H1 (cell line): ENCODE measurements at regions not wholly inside any gene's neighbourhood (a gene's known extent, or its start where the extent isn't known, plus 50 kb on each side); places are given as distances from the start of the nearest gene placed in this dataset.

Source experiments
- CTCF ChIA-PET: fragments of 300-600 bp; sonication (Branson Sonifier 250); formaldehyde crosslinking; loops from one replicate; lab custom pipeline; 2021; ENCODE audit not compliant: partially characterized antibody; lab: Charles Lee
- POLR2A ChIA-PET: fragments of 300-600 bp; sonication (Branson Sonifier 250); formaldehyde crosslinking; loops from one replicate; lab custom pipeline; 2021; ENCODE audit warnings: inconsistent platforms; ENCODE audit not compliant: partially characterized antibody; lab: Charles Lee
- DNase-seq, 2 experiments: peaks; one replicate each; pipeline versions ENCODE4 v3.0.0 to v3.0.0-alpha.2; 2010 to 2022; ENCODE audit warnings: low spot score in 2 of 2, low read depth in 1 of 2, mixed read lengths in 1 of 2
- FAIRE-seq: peaks from 2 replicates; lab custom pipeline; 2011; peaks lifted over from hg19 to GRCh38; lab: Jason Lieb, UNC
- H2AFZ ChIP-seq: 2 replicates; pipeline ENCODE4 v1.8.1; 2012; ENCODE audit warnings: low read length, inconsistent platforms
- H2AK5ac ChIP-seq: 2 replicates; pipeline ENCODE4 v1.6.1; 2013; ENCODE audit warnings: low read depth, low read length
- H2BK120ac ChIP-seq: replicated peaks from 2 replicates; pipeline ENCODE3; 2013; ENCODE audit warnings: low read depth, low read length, inconsistent platforms
- H2BK12ac ChIP-seq: 2 replicates; pipeline ENCODE4 v1.6.1; 2013; ENCODE audit warnings: low read depth, low read length
- H2BK15ac ChIP-seq: 2 replicates; pipeline ENCODE4 v1.6.1; 2013; ENCODE audit warnings: low read length
- H2BK20ac ChIP-seq: 2 replicates; pipeline ENCODE4 v1.6.1; 2013; ENCODE audit warnings: low read length
- H2BK5ac ChIP-seq: 2 replicates; pipeline ENCODE4 v1.6.1; 2013; ENCODE audit warnings: low read depth, low read length
- H3K14ac ChIP-seq: 2 replicates; pipeline ENCODE4 v1.6.1; 2013; ENCODE audit warnings: inconsistent platforms; ENCODE audit not compliant: insufficient read length
- H3K18ac ChIP-seq: 2 replicates; pipeline ENCODE4 v1.6.1; 2013; ENCODE audit warnings: low read length; ENCODE audit errors: extremely low read depth
- H3K23ac ChIP-seq: 2 replicates; pipeline ENCODE4 v1.6.1; 2013; ENCODE audit warnings: inconsistent platforms; ENCODE audit not compliant: insufficient read length
- H3K23me2 ChIP-seq: 2 replicates; pipeline ENCODE4 v1.6.1; 2013; ENCODE audit warnings: low read depth, low read length
- H3K27ac ChIP-seq: 2 replicates; pipeline ENCODE4 v1.6.1; 2011; ENCODE audit warnings: low read depth, low read length, inconsistent platforms
- H3K27me3 ChIP-seq, 4 experiments: replicated peaks in 1 of 4; 1 replicate in 1 of 4; 2 replicates in 3 of 4; pipeline versions ENCODE4 v1.6.1 to v1.8.1; 2011 to 2013; ENCODE audit warnings: low read length in 3 of 4, mild to moderate bottlenecking in 3 of 4, inconsistent platforms in 2 of 4, mixed read lengths in 2 of 4, moderate library complexity in 1 of 4; ENCODE audit not compliant: control insufficient read depth in 3 of 4, insufficient read depth in 3 of 4; ENCODE audit errors: extremely low read depth in 1 of 4
- H3K36me3 ChIP-seq, 4 experiments: 2 replicates each; pipeline versions ENCODE4 v1.6.1 to v1.8.1; 2011 to 2013; ENCODE audit warnings: mild to moderate bottlenecking in 4 of 4, low read length in 3 of 4, moderate library complexity in 2 of 4, control low read depth in 1 of 4, inconsistent platforms in 1 of 4; ENCODE audit not compliant: insufficient read depth in 4 of 4, control insufficient read depth in 2 of 4
- H3K4ac ChIP-seq: replicated peaks from 2 replicates; pipeline ENCODE3; 2013; ENCODE audit warnings: low read length, low read depth, mixed read lengths, inconsistent platforms; ENCODE audit not compliant: insufficient read length
- H3K4me1 ChIP-seq, 4 experiments: replicated peaks in 1 of 4; 1 replicate in 1 of 4; 2 replicates in 3 of 4; pipeline versions ENCODE4 v1.6.1 to v1.8.1; 2011 to 2013; ENCODE audit warnings: low read length in 3 of 4, inconsistent platforms in 2 of 4, mixed read lengths in 1 of 4; ENCODE audit not compliant: insufficient read depth in 4 of 4, control insufficient read depth in 3 of 4
- H3K4me2 ChIP-seq, 2 experiments: 2 replicates each; pipeline versions ENCODE4 v1.6.1 to v1.8.1; 2011 to 2013; ENCODE audit warnings: low read depth in 2 of 2, low read length in 2 of 2, control low read depth in 1 of 2, inconsistent platforms in 1 of 2, mild to moderate bottlenecking in 1 of 2; ENCODE audit not compliant: insufficient read depth in 1 of 2
- H3K4me3 ChIP-seq, 4 experiments: fragments of 200-600, 300-600 bp in 1 of 4; sonication (generic), shearing (Covaris generic), sonication (Bioruptor Twin) in 1 of 4; 2 replicates each; pipeline versions ENCODE4 v1.5.1 to v1.8.1; 2011 to 2016; ENCODE audit warnings: low read length in 4 of 4, low read depth in 3 of 4, control low read depth in 2 of 4, inconsistent platforms in 2 of 4, mild to moderate bottlenecking in 2 of 4, mixed read lengths in 1 of 4, moderate library complexity in 1 of 4; ENCODE audit not compliant: insufficient read depth in 2 of 4; ENCODE audit errors: extremely low read depth in 1 of 4
- H3K56ac ChIP-seq: replicated peaks from 2 replicates; pipeline ENCODE3; 2013; ENCODE audit warnings: low read depth, mild to moderate bottlenecking, mixed read lengths, low read length, inconsistent platforms; ENCODE audit not compliant: insufficient read length
- H3K79me1 ChIP-seq: 2 replicates; pipeline ENCODE4 v1.6.1; 2013; ENCODE audit warnings: low read depth, low read length, control low read depth
- H3K79me2 ChIP-seq, 2 experiments: 2 replicates each; pipeline versions ENCODE4 v1.6.1 to v1.8.1; 2012 to 2013; ENCODE audit warnings: low read length in 2 of 2, mild to moderate bottlenecking in 2 of 2, inconsistent platforms in 1 of 2; ENCODE audit not compliant: insufficient read depth in 2 of 2, control insufficient read depth in 1 of 2
- H3K9ac ChIP-seq, 4 experiments: replicated peaks in 1 of 4; 1 replicate in 1 of 4; 2 replicates in 3 of 4; pipeline versions ENCODE4 v1.6.1 to v1.8.1; 2011 to 2013; ENCODE audit warnings: low read depth in 3 of 4, low read length in 3 of 4, control low read depth in 2 of 4, mild to moderate bottlenecking in 2 of 4, moderate library complexity in 2 of 4, inconsistent platforms in 1 of 4; ENCODE audit errors: extremely low read depth in 1 of 4
- H3K9me3 ChIP-seq, 2 experiments: 2 replicates each; pipeline versions ENCODE4 v1.6.1 to v1.8.1; 2012 to 2013; ENCODE audit warnings: mild to moderate bottlenecking in 2 of 2, moderate library complexity in 2 of 2, control low read depth in 1 of 2, inconsistent platforms in 1 of 2, low read depth in 1 of 2, low read length in 1 of 2, mixed read lengths in 1 of 2; ENCODE audit not compliant: insufficient read depth in 2 of 2
- H4K20me1 ChIP-seq, 2 experiments: replicated peaks in 1 of 2; 2 replicates each; pipeline versions ENCODE3 to v1.8.1; 2011 to 2013; ENCODE audit warnings: inconsistent platforms in 2 of 2, low read length in 2 of 2, mild to moderate bottlenecking in 1 of 2; ENCODE audit not compliant: insufficient read depth in 2 of 2, control insufficient read depth in 1 of 2
- H4K5ac ChIP-seq: 2 replicates; pipeline ENCODE4 v1.6.1; 2013; ENCODE audit warnings: low read length, low read depth, mixed read lengths, inconsistent platforms; ENCODE audit not compliant: insufficient read length
- H4K8ac ChIP-seq: 2 replicates; pipeline ENCODE4 v1.8.0; 2013; ENCODE audit warnings: mild to moderate bottlenecking, moderate library complexity, low read length, inconsistent platforms; ENCODE audit not compliant: insufficient read depth; ENCODE audit errors: extremely low read depth
- H4K91ac ChIP-seq: replicated peaks from 2 replicates; pipeline ENCODE3; 2013; ENCODE audit warnings: low read length, mixed read lengths, inconsistent platforms; ENCODE audit not compliant: insufficient read length
- CHD2 ChIP-seq: IDR thresholded peaks from 2 replicates; pipeline ENCODE4 v1.6.1; 2012; ENCODE audit warnings: low read length, improper control_type of control experiment
- GTF2F1 ChIP-seq: IDR thresholded peaks from 2 replicates; pipeline ENCODE4 v1.6.1; 2012; ENCODE audit warnings: low read depth, low read length, improper control_type of control experiment, borderline replicate concordance
- KDM1A ChIP-seq: fragments of 200-600, 300-600 bp; sonication (generic); IDR thresholded peaks from 2 replicates; pipeline ENCODE4 v1.7.1; 2016; ENCODE audit warnings: mild to moderate bottlenecking, low read length, borderline replicate concordance
- RAD21 ChIP-seq, 2 experiments: IDR thresholded peaks in 1 of 2; conservative IDR thresholded peaks in 1 of 2; 2 replicates each; pipeline ENCODE4 v1.6.1; 2011; ENCODE audit warnings: low read depth in 2 of 2, low read length in 2 of 2, improper control_type of control experiment in 1 of 2, inconsistent platforms in 1 of 2, mild to moderate bottlenecking in 1 of 2, moderate library complexity in 1 of 2
- RFX5 ChIP-seq: IDR thresholded peaks from 2 replicates; pipeline ENCODE4 v1.6.1; 2011; ENCODE audit warnings: low read depth, low read length, improper control_type of control experiment, borderline replicate concordance
- RXRA ChIP-seq: IDR thresholded peaks from 2 replicates; pipeline ENCODE4 v1.6.1; 2011; ENCODE audit warnings: low read depth, mild to moderate bottlenecking, low read length, moderate library complexity; ENCODE audit not compliant: insufficient read depth
- SIX5 ChIP-seq: IDR thresholded peaks from 2 replicates; pipeline ENCODE4 v1.6.1; 2011; ENCODE audit warnings: mild to moderate bottlenecking, low read depth, low read length
- WGBS, 2 experiments: shearing (Covaris generic) in 1 of 2; methylation state at CpG; one replicate each; pipeline versions ENCODE4 v1.1.6 to v1.1.7; 2013 to 2015; ENCODE audit warnings: low lambda C conversion rate in 2 of 2, mixed read lengths in 2 of 2, inconsistent platforms in 1 of 2, low coverage in 1 of 2, missing lambda C conversion rate in 1 of 2; ENCODE audit not compliant: insufficient replicate concordance in 2 of 2, insufficient coverage in 1 of 2, insufficient read length in 1 of 2; ENCODE audit errors: extremely low coverage in 1 of 2, missing lambda C conversion rate in 1 of 2; 5-methylcytosine and 5-hydroxymethylcytosine counted together

DNA sequence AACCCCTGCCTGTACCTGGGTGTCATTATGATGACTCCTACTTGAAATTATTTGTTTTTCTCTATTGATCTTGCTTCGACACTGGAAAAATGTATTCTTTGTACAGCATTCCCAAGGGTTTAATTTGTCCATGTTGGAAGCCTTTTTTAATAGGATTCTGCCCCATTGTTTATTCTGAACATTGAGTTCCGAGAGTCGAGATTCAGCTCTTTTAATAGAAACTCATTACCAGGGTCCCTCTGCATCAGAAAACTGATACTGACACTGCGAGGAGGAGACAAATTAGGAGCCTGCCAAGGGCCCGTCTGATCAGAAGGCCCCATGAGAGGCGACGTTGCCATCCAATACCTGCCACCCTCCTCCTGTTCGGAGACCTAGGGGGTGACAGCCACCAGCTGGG lies 260.5 kb upstream of the ZMIZ1 start:
- Histone ChIP-seq H3K23ac (no peak overlapping the region), H4K5ac (no peak overlapping the region), H2BK12ac (no peak overlapping the region), H2BK15ac (no peak overlapping the region), H4K20me1 (peaks cover 0 to 1% of the 10 kb centered on the region in 2 experiments), H3K56ac (no peak overlapping the region), H4K8ac (no peak overlapping the region), H3K27ac (no peak overlapping the region), H3K4ac (no peak overlapping the region), H2BK5ac (no peak overlapping the region), H3K4me2 (no peak overlapping the region), H3K23me2 (no peaks in the 10 kb centered on the region), H3K9me3 (no peaks in the 10 kb centered on the region), H2BK20ac (no peak overlapping the region), H3K14ac (no peak overlapping the region), H2AK5ac (no peak overlapping the region), H2BK120ac (no peak overlapping the region), H3K36me3 (no peaks in the 10 kb centered on the region), H3K79me2 (no peaks in the 10 kb centered on the region), H3K4me1 (no peaks in the 10 kb centered on the region), H3K27me3 (no peaks in the 10 kb centered on the region), H3K9ac (no peak overlapping the region), H3K79me1 (no peaks in the 10 kb centered on the region), H3K18ac (no peak overlapping the region), H2AFZ (no peak overlapping the region), H4K91ac (no peak overlapping the region), H3K4me3 (no peak overlapping the region)
- DNase-seq (no peak), FAIRE-seq (no peak)
- CTCF ChIA-PET, result interaction anchor here (0.6 to 1.1 kb wide), 3 partner anchors 13 to 539 kb away, joined by 3 to 4 read pairs (median 3); partner anchors contain the start of gene PPIF
- POLR2A ChIA-PET, result no interaction called here
- WGBS, 2 experiments, result 90% methylated on average over 8 of the region's 8 CpGs; no CpG with 5 or more reads in 1 of the 2 experiments
- TF ChIP-seq RXRA (no peak), RFX5 (no peak), KDM1A (no peak), GTF2F1 (no peak), CHD2 (no peak), SIX5 (no peak), RAD21 (IDR thresholded peaks at IDR 0.05 in 1 of 2, conservative IDR thresholded peaks at IDR 0.05 in 1 of 2; ENCODE audit: low read depth in 2 of 2, low read length in 2 of 2) (no peak)
